Smooth muscle cell (in vitro differentiated cells): ENCODE measurements at regions not wholly inside any gene's neighbourhood (a gene's known extent, or its start where the extent isn't known, plus 50 kb on each side); places are given as distances from the start of the nearest gene placed in this dataset.

Source experiments
- DNase-seq: peaks from one replicate; lab custom pipeline; 2025; ENCODE audit not compliant: unreplicated experiment; lab: John Stamatoyannopoulos, UW
- H2AFZ ChIP-seq: fragments of 200-600 bp; sonication (generic); 2 replicates; pipeline ENCODE4 v1.6.0; 2016; ENCODE audit warnings: antibody characterized with exemption, low read depth, mild to moderate bottlenecking
- H3F3A ChIP-seq: fragments of 200-600 bp; sonication (generic); 2 replicates; pipeline ENCODE4 v1.6.0; 2017; ENCODE audit warnings: antibody characterized with exemption, low read depth
- H3K27ac ChIP-seq: fragments of 200-600 bp; sonication (generic); 2 replicates; pipeline ENCODE4 v1.5.1; 2016; ENCODE audit warnings: low read depth, mild to moderate bottlenecking
- H3K27me3 ChIP-seq: fragments of 200-600 bp; sonication (generic); 2 replicates; pipeline ENCODE4 v1.6.1; 2016; ENCODE audit warnings: low read depth, mild to moderate bottlenecking
- H3K36me3 ChIP-seq: fragments of 200-600 bp; sonication (generic); 2 replicates; pipeline ENCODE4 v1.5.1; 2016; ENCODE audit warnings: low read depth
- H3K4me1 ChIP-seq: fragments of 200-600 bp; sonication (generic); 2 replicates; pipeline ENCODE4 v1.5.1; 2016; ENCODE audit warnings: low read depth
- H3K4me2 ChIP-seq: fragments of 200-600 bp; sonication (generic); 2 replicates; pipeline ENCODE4 v1.6.0; 2016; ENCODE audit warnings: mild to moderate bottlenecking
- H3K4me3 ChIP-seq: fragments of 200-600 bp; sonication (generic); 2 replicates; pipeline ENCODE4 v1.5.1; 2016; ENCODE audit warnings: mild to moderate bottlenecking
- H3K79me2 ChIP-seq: fragments of 200-600 bp; sonication (generic); 2 replicates; pipeline ENCODE4 v1.6.0; 2016; ENCODE audit warnings: low read depth, mild to moderate bottlenecking
- H3K9ac ChIP-seq: fragments of 200-600 bp; sonication (generic); 2 replicates; pipeline ENCODE4 v1.6.0; 2016; ENCODE audit warnings: low read depth
- H3K9me3 ChIP-seq: fragments of 200-600 bp; sonication (generic); replicated peaks from 2 replicates; pipeline ENCODE4 v1.5.1; 2016; ENCODE audit warnings: low read depth
- H4K20me1 ChIP-seq: fragments of 200-600 bp; sonication (generic); 2 replicates; pipeline ENCODE4 v1.6.0; 2016; ENCODE audit warnings: low read depth
- CTCF ChIP-seq: fragments of 200-600 bp; sonication (generic); IDR thresholded peaks from 2 replicates; pipeline ENCODE4 v1.5.1; 2017; ENCODE audit warnings: borderline replicate concordance, mild to moderate bottlenecking, antibody characterized with exemption; ENCODE audit not compliant: insufficient read depth, poor library complexity, severe bottlenecking
- WGBS: methylation state at CpG from one replicate; pipeline ENCODE4 v1.1.7; 2016; ENCODE audit warnings: low lambda C conversion rate; 5-methylcytosine and 5-hydroxymethylcytosine counted together

GRCh38 chr6:67538032-67538431 lies 1097.0 kb upstream of the ADGRB3 start:
- WGBS = 92% methylated on average over 1 of the region's 1 CpG
- no peak overlapping the region for H3K27ac ChIP-seq

GRCh38 chr6:67535946-67536345 lies 1099.1 kb upstream of the ADGRB3 start:
- WGBS = 84% methylated on average over 3 of the region's 3 CpGs
- no peaks in the 10 kb centered on the region for H4K20me1 ChIP-seq
- no peaks in the 10 kb centered on the region for H3K36me3 ChIP-seq
- no peaks in the 10 kb centered on the region for H3F3A ChIP-seq
- no peak overlapping the region for H2AFZ ChIP-seq
- H3K79me2 ChIP-seq = no peaks in the 10 kb centered on the region
- H3K27ac ChIP-seq = no peak overlapping the region
- H3K4me3 ChIP-seq = no peak overlapping the region
- H3K9me3 ChIP-seq = no peaks in the 10 kb centered on the region
- H3K9ac ChIP-seq = no peak overlapping the region
- no peak for TF ChIP-seq CTCF
- H3K4me2 ChIP-seq = no peak overlapping the region
- no peak for DNase-seq
- no peaks in the 10 kb centered on the region for H3K4me1 ChIP-seq
- no peaks in the 10 kb centered on the region for H3K27me3 ChIP-seq

More at GRCh38 chr6:67538032-67538431, 1097.0 kb upstream of the ADGRB3 start:
- Histone ChIP-seq H3K9ac (no peak overlapping the region), H3K27me3 (no peaks in the 10 kb centered on the region), H4K20me1 (no peaks in the 10 kb centered on the region), H3F3A (no peaks in the 10 kb centered on the region), H3K79me2 (no peaks in the 10 kb centered on the region), H2AFZ (no peak overlapping the region), H3K4me3 (no peak overlapping the region), H3K4me1 (no peaks in the 10 kb centered on the region), H3K9me3 (no peaks in the 10 kb centered on the region), H3K4me2 (no peak overlapping the region), H3K36me3 (no peaks in the 10 kb centered on the region)
- no peak for TF ChIP-seq CTCF
- no peak for DNase-seq

- Histone ChIP-seq H3K9me3 (no peaks in the 10 kb centered on the region), H3K4me1 (no peaks in the 10 kb centered on the region), H4K20me1 (no peaks in the 10 kb centered on the region), H3K9ac (no peak overlapping the region), H3K27me3 (no peaks in the 10 kb centered on the region), H3K79me2 (no peaks in the 10 kb centered on the region), H2AFZ (no peak overlapping the region), H3K36me3 (no peaks in the 10 kb centered on the region), H3K4me3 (no peak overlapping the region), H3F3A (no peaks in the 10 kb centered on the region), H3K4me2 (no peak overlapping the region), H3K27ac (no peak overlapping the region)
- no peak for TF ChIP-seq CTCF
- WGBS = 89% methylated on average over 2 of the region's 2 CpGs
- DNase-seq = no peak
These were observed 1128.7 kb upstream of the ADGRB3 start for GRCh38 chr6:67506352-67506751.

GRCh38 chr6:67501755-67502154 lies 1133.3 kb upstream of the ADGRB3 start:
- Histone ChIP-seq H3K4me2 (peak overlapping the region; percentile 25), H3K9ac (no peak overlapping the region), H3K36me3 (no peaks in the 10 kb centered on the region), H3K9me3 (no peaks in the 10 kb centered on the region), H3K27ac (no peak overlapping the region), H4K20me1 (no peaks in the 10 kb centered on the region), H3K4me1 (no peaks in the 10 kb centered on the region), H3K4me3 (no peak overlapping the region), H2AFZ (no peak overlapping the region), H3K79me2 (no peaks in the 10 kb centered on the region), H3K27me3 (no peaks in the 10 kb centered on the region), H3F3A (no peaks in the 10 kb centered on the region)
- no peak for DNase-seq
- 56% methylated on average over 5 of the region's 5 CpGs for WGBS
- TF ChIP-seq CTCF = no peak
